Vagina (tissue), 2 donors: ENCODE measurements at regions not wholly inside any gene's neighbourhood (a gene's known extent, or its start where the extent isn't known, plus 50 kb on each side); places are given as distances from the start of the nearest gene placed in this dataset.

ENCODE experiments used
- POLR2A ChIP-seq, 2 donors: fragments of 450-650 bp; IDR thresholded peaks; one replicate each; pipeline ENCODE4 v1.6.1; 2017; ENCODE audit warnings: antibody characterized with exemption in 2 of 2, mild to moderate bottlenecking in 2 of 2, moderate library complexity in 2 of 2
- POLR2AphosphoS5 ChIP-seq, 2 donors: sonication (generic); formaldehyde crosslinking; IDR thresholded peaks; one replicate each; pipeline ENCODE4 v1.9.0; 2017; ENCODE audit warnings: antibody characterized with exemption in 2 of 2, mild to moderate bottlenecking in 2 of 2, low read depth in 1 of 2; ENCODE audit not compliant: insufficient read depth in 1 of 2
- TF ChIP-seq, protein P1 (sequence below), 3 experiments: fragments of 450-650 bp in 2 of 3; fragments of 200-600 bp in 1 of 3; sonication (generic) in 1 of 3; IDR thresholded peaks; one replicate each; pipeline ENCODE4 v1.5.1; 2017 to 2019; ENCODE audit warnings: antibody characterized with exemption in 3 of 3, mild to moderate bottlenecking in 2 of 3, moderate library complexity in 2 of 3

DNA sequence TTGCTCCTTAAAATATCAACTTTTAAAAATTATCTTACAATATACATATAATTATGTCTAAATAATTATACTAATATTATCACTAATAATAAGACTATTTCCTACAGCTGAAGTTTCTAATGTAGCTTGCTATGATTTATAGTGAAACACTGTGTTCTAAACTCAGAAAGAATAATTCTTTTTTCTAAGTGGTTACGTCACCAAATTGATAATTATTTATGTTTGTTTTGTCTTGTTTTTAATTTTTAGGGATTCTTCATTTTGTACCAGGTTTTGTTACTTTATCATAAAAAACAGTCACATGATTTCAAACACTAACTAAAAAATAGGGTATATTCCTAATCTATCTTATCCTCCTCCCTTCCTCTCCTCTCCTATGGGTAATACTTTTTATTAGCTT, 662.1 kb downstream of the FRK start:
- TF ChIP-seq, protein P1, sequence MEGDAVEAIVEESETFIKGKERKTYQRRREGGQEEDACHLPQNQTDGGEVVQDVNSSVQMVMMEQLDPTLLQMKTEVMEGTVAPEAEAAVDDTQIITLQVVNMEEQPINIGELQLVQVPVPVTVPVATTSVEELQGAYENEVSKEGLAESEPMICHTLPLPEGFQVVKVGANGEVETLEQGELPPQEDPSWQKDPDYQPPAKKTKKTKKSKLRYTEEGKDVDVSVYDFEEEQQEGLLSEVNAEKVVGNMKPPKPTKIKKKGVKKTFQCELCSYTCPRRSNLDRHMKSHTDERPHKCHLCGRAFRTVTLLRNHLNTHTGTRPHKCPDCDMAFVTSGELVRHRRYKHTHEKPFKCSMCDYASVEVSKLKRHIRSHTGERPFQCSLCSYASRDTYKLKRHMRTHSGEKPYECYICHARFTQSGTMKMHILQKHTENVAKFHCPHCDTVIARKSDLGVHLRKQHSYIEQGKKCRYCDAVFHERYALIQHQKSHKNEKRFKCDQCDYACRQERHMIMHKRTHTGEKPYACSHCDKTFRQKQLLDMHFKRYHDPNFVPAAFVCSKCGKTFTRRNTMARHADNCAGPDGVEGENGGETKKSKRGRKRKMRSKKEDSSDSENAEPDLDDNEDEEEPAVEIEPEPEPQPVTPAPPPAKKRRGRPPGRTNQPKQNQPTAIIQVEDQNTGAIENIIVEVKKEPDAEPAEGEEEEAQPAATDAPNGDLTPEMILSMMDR (IDR thresholded peaks at IDR 0.05) = no peak
- TF ChIP-seq POLR2A (IDR thresholded peaks at IDR 0.05) (no peak), POLR2AphosphoS5 (IDR thresholded peaks at IDR 0.05; ENCODE audit: insufficient read depth in 1 of 2, low read depth in 1 of 2) (no peak)
